ENCODE measurements at regions not wholly inside any gene's neighbourhood (a gene's known extent, or its start where the extent isn't known, plus 50 kb on each side); places are given as distances from the start of the nearest gene placed in this dataset.

- H3K4me1 ChIP-seq (ENCODE audit: control insufficient read depth, insufficient read depth, low read length, unreplicated experiment), result no peaks in the 10 kb centered on the region
- no peak overlapping the region for H2AFZ ChIP-seq (ENCODE audit: low read length, unreplicated experiment)
These were observed 519.2 kb downstream of the PCDH10 start for GRCh38 chr4:133668061-133668851.

GRCh38 chr4:133647206-133647605, 498.1 kb downstream of the PCDH10 start:
- no peaks in the 10 kb centered on the region for H3K27me3 ChIP-seq (ENCODE audit: insufficient read depth, low read length)
- no peak overlapping the region for H3K27ac ChIP-seq (ENCODE audit: low read depth, low read length)
- H3K4me3 ChIP-seq (ENCODE audit: low read depth, low read length), result no peak overlapping the region
- no peaks in the 10 kb centered on the region for H3K36me3 ChIP-seq (ENCODE audit: insufficient read depth, low read length)
- H3K4me1 ChIP-seq (ENCODE audit: control insufficient read depth, insufficient read depth, low read length, unreplicated experiment), result no peaks in the 10 kb centered on the region
- no peak overlapping the region for H2AFZ ChIP-seq (ENCODE audit: low read length, unreplicated experiment)
- H3K79me2 ChIP-seq (ENCODE audit: control insufficient read depth, insufficient read depth, low read length, unreplicated experiment), result no peaks in the 10 kb centered on the region

More at GRCh38 chr4:133668061-133668851, 519.2 kb downstream of the PCDH10 start:
- H3K4me3 ChIP-seq (ENCODE audit: low read depth, low read length), result no peak overlapping the region
- no peaks in the 10 kb centered on the region for H3K79me2 ChIP-seq (ENCODE audit: control insufficient read depth, insufficient read depth, low read length, unreplicated experiment)
- H3K36me3 ChIP-seq (ENCODE audit: insufficient read depth, low read length), result no peaks in the 10 kb centered on the region
- no peak overlapping the region for H3K27ac ChIP-seq (ENCODE audit: low read depth, low read length)
- H3K27me3 ChIP-seq (ENCODE audit: insufficient read depth, low read length), result no peaks in the 10 kb centered on the region

GRCh38 chr4:133641191-133641590, 492.1 kb downstream of the PCDH10 start:
- Histone ChIP-seq H3K4me3 (ENCODE audit: low read depth, low read length) (no peak overlapping the region), H3K4me1 (ENCODE audit: control insufficient read depth, insufficient read depth, low read length, unreplicated experiment) (no peaks in the 10 kb centered on the region), H3K79me2 (ENCODE audit: control insufficient read depth, insufficient read depth, low read length, unreplicated experiment) (no peaks in the 10 kb centered on the region), H2AFZ (ENCODE audit: low read length, unreplicated experiment) (no peak overlapping the region), H3K27ac (ENCODE audit: low read depth, low read length) (no peak overlapping the region), H3K27me3 (ENCODE audit: insufficient read depth, low read length) (no peaks in the 10 kb centered on the region), H3K36me3 (ENCODE audit: insufficient read depth, low read length) (no peaks in the 10 kb centered on the region)

GRCh38 chr4:133638751-133639150, 489.7 kb downstream of the PCDH10 start:
- Histone ChIP-seq H3K27ac (ENCODE audit: low read depth, low read length) (no peak overlapping the region), H3K79me2 (ENCODE audit: control insufficient read depth, insufficient read depth, low read length, unreplicated experiment) (no peaks in the 10 kb centered on the region), H2AFZ (ENCODE audit: low read length, unreplicated experiment) (no peak overlapping the region), H3K36me3 (ENCODE audit: insufficient read depth, low read length) (no peaks in the 10 kb centered on the region), H3K27me3 (ENCODE audit: insufficient read depth, low read length) (no peaks in the 10 kb centered on the region), H3K4me3 (ENCODE audit: low read depth, low read length) (no peak overlapping the region), H3K4me1 (ENCODE audit: control insufficient read depth, insufficient read depth, low read length, unreplicated experiment) (no peaks in the 10 kb centered on the region)

GRCh38 chr4:133637161-133637560, 488.1 kb downstream of the PCDH10 start:
- Histone ChIP-seq H2AFZ (ENCODE audit: low read length, unreplicated experiment) (no peak overlapping the region), H3K4me1 (ENCODE audit: control insufficient read depth, insufficient read depth, low read length, unreplicated experiment) (no peaks in the 10 kb centered on the region), H3K79me2 (ENCODE audit: control insufficient read depth, insufficient read depth, low read length, unreplicated experiment) (no peaks in the 10 kb centered on the region), H3K36me3 (ENCODE audit: insufficient read depth, low read length) (no peaks in the 10 kb centered on the region), H3K4me3 (ENCODE audit: low read depth, low read length) (no peak overlapping the region), H3K27me3 (ENCODE audit: insufficient read depth, low read length) (no peaks in the 10 kb centered on the region), H3K27ac (ENCODE audit: low read depth, low read length) (no peak overlapping the region)

GRCh38 chr4:133624744-133625143, 475.6 kb downstream of the PCDH10 start:
- H3K27me3 ChIP-seq (ENCODE audit: insufficient read depth, low read length), result no peaks in the 10 kb centered on the region
- H2AFZ ChIP-seq (ENCODE audit: low read length, unreplicated experiment), result no peak overlapping the region
- no peaks in the 10 kb centered on the region for H3K79me2 ChIP-seq (ENCODE audit: control insufficient read depth, insufficient read depth, low read length, unreplicated experiment)
- H3K4me3 ChIP-seq (ENCODE audit: low read depth, low read length), result no peak overlapping the region
- no peak overlapping the region for H3K27ac ChIP-seq (ENCODE audit: low read depth, low read length)
- no peaks in the 10 kb centered on the region for H3K36me3 ChIP-seq (ENCODE audit: insufficient read depth, low read length)
- no peaks in the 10 kb centered on the region for H3K4me1 ChIP-seq (ENCODE audit: control insufficient read depth, insufficient read depth, low read length, unreplicated experiment)

- Histone ChIP-seq H3K27ac (ENCODE audit: low read depth, low read length) (no peak overlapping the region), H3K4me3 (ENCODE audit: low read depth, low read length) (no peak overlapping the region), H3K4me1 (ENCODE audit: control insufficient read depth, insufficient read depth, low read length, unreplicated experiment) (no peaks in the 10 kb centered on the region), H3K27me3 (ENCODE audit: insufficient read depth, low read length) (no peaks in the 10 kb centered on the region), H3K79me2 (ENCODE audit: control insufficient read depth, insufficient read depth, low read length, unreplicated experiment) (no peaks in the 10 kb centered on the region), H2AFZ (ENCODE audit: low read length, unreplicated experiment) (no peak overlapping the region), H3K36me3 (ENCODE audit: insufficient read depth, low read length) (no peaks in the 10 kb centered on the region)
These were observed 474.8 kb downstream of the PCDH10 start for GRCh38 chr4:133623847-133624246.

GRCh38 chr4:133621628-133622027, 472.5 kb downstream of the PCDH10 start:
- no peaks in the 10 kb centered on the region for H3K36me3 ChIP-seq (ENCODE audit: insufficient read depth, low read length)
- H3K27ac ChIP-seq (ENCODE audit: low read depth, low read length), result no peak overlapping the region
- no peaks in the 10 kb centered on the region for H3K27me3 ChIP-seq (ENCODE audit: insufficient read depth, low read length)
- H3K4me3 ChIP-seq (ENCODE audit: low read depth, low read length), result no peak overlapping the region
- no peaks in the 10 kb centered on the region for H3K4me1 ChIP-seq (ENCODE audit: control insufficient read depth, insufficient read depth, low read length, unreplicated experiment)
- no peaks in the 10 kb centered on the region for H3K79me2 ChIP-seq (ENCODE audit: control insufficient read depth, insufficient read depth, low read length, unreplicated experiment)
- no peak overlapping the region for H2AFZ ChIP-seq (ENCODE audit: low read length, unreplicated experiment)

- no peaks in the 10 kb centered on the region for H3K36me3 ChIP-seq (ENCODE audit: insufficient read depth, low read length)
- no peaks in the 10 kb centered on the region for H3K4me1 ChIP-seq (ENCODE audit: control insufficient read depth, insufficient read depth, low read length, unreplicated experiment)
- H3K27ac ChIP-seq (ENCODE audit: low read depth, low read length), result no peak overlapping the region
- H3K79me2 ChIP-seq (ENCODE audit: control insufficient read depth, insufficient read depth, low read length, unreplicated experiment), result no peaks in the 10 kb centered on the region
- no peak overlapping the region for H2AFZ ChIP-seq (ENCODE audit: low read length, unreplicated experiment)
- H3K4me3 ChIP-seq (ENCODE audit: low read depth, low read length), result no peak overlapping the region
- H3K27me3 ChIP-seq (ENCODE audit: insufficient read depth, low read length), result no peaks in the 10 kb centered on the region
These were observed 471.5 kb downstream of the PCDH10 start for GRCh38 chr4:133620555-133620954.

- H3K79me2 ChIP-seq (ENCODE audit: control insufficient read depth, insufficient read depth, low read length, unreplicated experiment), result no peaks in the 10 kb centered on the region
- H3K36me3 ChIP-seq (ENCODE audit: insufficient read depth, low read length), result no peaks in the 10 kb centered on the region
- no peak overlapping the region for H3K4me3 ChIP-seq (ENCODE audit: low read depth, low read length)
- no peaks in the 10 kb centered on the region for H3K4me1 ChIP-seq (ENCODE audit: control insufficient read depth, insufficient read depth, low read length, unreplicated experiment)
- H3K27ac ChIP-seq (ENCODE audit: low read depth, low read length), result no peak overlapping the region
- H2AFZ ChIP-seq (ENCODE audit: low read length, unreplicated experiment), result no peak overlapping the region
- no peaks in the 10 kb centered on the region for H3K27me3 ChIP-seq (ENCODE audit: insufficient read depth, low read length)
These were observed 469.9 kb downstream of the PCDH10 start for GRCh38 chr4:133618963-133619362.

- no peak overlapping the region for H3K4me3 ChIP-seq (ENCODE audit: low read depth, low read length)
- no peaks in the 10 kb centered on the region for H3K79me2 ChIP-seq (ENCODE audit: control insufficient read depth, insufficient read depth, low read length, unreplicated experiment)
- no peaks in the 10 kb centered on the region for H3K27me3 ChIP-seq (ENCODE audit: insufficient read depth, low read length)
- H2AFZ ChIP-seq (ENCODE audit: low read length, unreplicated experiment), result no peak overlapping the region
- no peaks in the 10 kb centered on the region for H3K4me1 ChIP-seq (ENCODE audit: control insufficient read depth, insufficient read depth, low read length, unreplicated experiment)
- no peak overlapping the region for H3K27ac ChIP-seq (ENCODE audit: low read depth, low read length)
- H3K36me3 ChIP-seq (ENCODE audit: insufficient read depth, low read length), result no peaks in the 10 kb centered on the region
These were observed 450.9 kb downstream of the PCDH10 start for GRCh38 chr4:133600008-133600407.

Data from ACC112 (cell line).